ENCODE measurements at regions not wholly inside any gene's neighbourhood (a gene's known extent, or its start where the extent isn't known, plus 50 kb on each side); places are given as distances from the start of the nearest gene placed in this dataset.

- H3K4me3 ChIP-seq (ENCODE audit: low read depth, low read length) = no peak overlapping the region
- no peak for TF ChIP-seq CTCF (IDR thresholded peaks at IDR 0.05; ENCODE audit: borderline replicate concordance, insufficient read depth, low read depth, low read length)
Observed at GRCh38 chr6:95286874-95287273, 290.5 kb upstream of the MANEA start.

GRCh38 chr6:95288251-95288650 lies 289.1 kb upstream of the MANEA start:
- TF ChIP-seq CTCF (IDR thresholded peaks at IDR 0.05; ENCODE audit: borderline replicate concordance, insufficient read depth, low read depth, low read length) = no peak
- no peak overlapping the region for H3K4me3 ChIP-seq (ENCODE audit: low read depth, low read length)

GRCh38 chr6:95292011-95292410 lies 285.3 kb upstream of the MANEA start:
- no peak for TF ChIP-seq CTCF (IDR thresholded peaks at IDR 0.05; ENCODE audit: borderline replicate concordance, insufficient read depth, low read depth, low read length)
- no peak overlapping the region for H3K4me3 ChIP-seq (ENCODE audit: low read depth, low read length)

GRCh38 chr6:95293257-95293656 lies 284.1 kb upstream of the MANEA start:
- H3K4me3 ChIP-seq (ENCODE audit: low read depth, low read length) = no peak overlapping the region
- no peak for TF ChIP-seq CTCF (IDR thresholded peaks at IDR 0.05; ENCODE audit: borderline replicate concordance, insufficient read depth, low read depth, low read length)

- H3K4me3 ChIP-seq (ENCODE audit: low read depth, low read length) = no peak overlapping the region
- TF ChIP-seq CTCF (IDR thresholded peaks at IDR 0.05; ENCODE audit: borderline replicate concordance, insufficient read depth, low read depth, low read length) = no peak
Observed at GRCh38 chr6:95294043-95294442, 283.3 kb upstream of the MANEA start.

GRCh38 chr6:95309545-95309944 lies 267.8 kb upstream of the MANEA start:
- no peak overlapping the region for H3K4me3 ChIP-seq (ENCODE audit: low read depth, low read length)
- TF ChIP-seq CTCF (IDR thresholded peaks at IDR 0.05; ENCODE audit: borderline replicate concordance, insufficient read depth, low read depth, low read length) = no peak

GRCh38 chr6:95318137-95318536 lies 259.2 kb upstream of the MANEA start:
- no peak overlapping the region for H3K4me3 ChIP-seq (ENCODE audit: low read depth, low read length)
- TF ChIP-seq CTCF (IDR thresholded peaks at IDR 0.05; ENCODE audit: borderline replicate concordance, insufficient read depth, low read depth, low read length) = no peak
